ELR (cell line): ENCODE measurements at regions not wholly inside any gene's neighbourhood (a gene's known extent, or its start where the extent isn't known, plus 50 kb on each side); places are given as distances from the start of the nearest gene placed in this dataset.

Experiments used
- DNase-seq: peaks from one replicate; pipeline ENCODE4 v3.0.0-alpha.2; 2015; ENCODE audit warnings: low read depth

- DNase-seq, result no peak
These were observed 257.5 kb downstream of the IPMK start for GRCh38 chr10:58010073-58010702.

- no peak for DNase-seq
These were observed 263.7 kb downstream of the IPMK start for GRCh38 chr10:58003945-58004344.

- no peak for DNase-seq
These were observed 266.5 kb downstream of the IPMK start for GRCh38 chr10:58001159-58001558.

- no peak for DNase-seq
These were observed 271.2 kb downstream of the IPMK start for GRCh38 chr10:57996536-57996935.

GRCh38 chr10:57993302-57993701 is 274.4 kb downstream of the IPMK start:
- no peak for DNase-seq

- peak; percentile 59 for DNase-seq
These were observed 275.2 kb downstream of the IPMK start for GRCh38 chr10:57992321-57993077.

GRCh38 chr10:57988964-57989363 is 278.7 kb downstream of the IPMK start:
- DNase-seq, result no peak

- no peak for DNase-seq
These were observed 280.5 kb downstream of the IPMK start for GRCh38 chr10:57987055-57987721.

- no peak for DNase-seq
These were observed 281.3 kb downstream of the IPMK start for GRCh38 chr10:57986422-57986821.

- DNase-seq, result peak; percentile 71
These were observed 284.4 kb downstream of the IPMK start for GRCh38 chr10:57983281-57983791.

GRCh38 chr10:57982091-57982490 is 285.6 kb downstream of the IPMK start:
- no peak for DNase-seq

- DNase-seq, result peak; percentile 24
These were observed 287.7 kb downstream of the IPMK start for GRCh38 chr10:57979956-57980355.

GRCh38 chr10:57979491-57979890 is 288.2 kb downstream of the IPMK start:
- DNase-seq, result peak; percentile 43

- DNase-seq, result no peak
These were observed 290.4 kb downstream of the IPMK start for GRCh38 chr10:57977262-57977661.

- peak; percentile 63 for DNase-seq
These were observed 294.2 kb downstream of the IPMK start for GRCh38 chr10:57973451-57973850.

GRCh38 chr10:57972783-57973182 is 294.9 kb downstream of the IPMK start:
- peak; percentile 37 for DNase-seq

- DNase-seq, result no peak
These were observed 299.2 kb downstream of the IPMK start for GRCh38 chr10:57968328-57969016.

GRCh38 chr10:57964351-57964750 is 303.3 kb downstream of the IPMK start:
- DNase-seq, result peak; percentile 92

- no peak for DNase-seq
These were observed 304.1 kb downstream of the IPMK start for GRCh38 chr10:57963546-57963945.

GRCh38 chr10:57962839-57963238 is 304.9 kb downstream of the IPMK start:
- no peak for DNase-seq

- DNase-seq, result no peak
These were observed 306.2 kb downstream of the IPMK start for GRCh38 chr10:57961487-57961886.

- no peak for DNase-seq
These were observed 307.3 kb downstream of the IPMK start for GRCh38 chr10:57960406-57960805.
